HG02588 (cell line): ENCODE measurements at regions not wholly inside any gene's neighbourhood (a gene's known extent, or its start where the extent isn't known, plus 50 kb on each side); places are given as distances from the start of the nearest gene placed in this dataset.

Experiments used
- ATAC-seq: cut with Tn5 transposase; IDR thresholded peaks from one replicate; pipeline ENCODE4 v1.9.1; 2021; ENCODE audit warnings: mild to moderate bottlenecking, moderate library complexity; ENCODE audit not compliant: unreplicated experiment

- no peak for ATAC-seq
Measured at GRCh38 chr10:81008726-81009125, 471.0 kb downstream of the SH2D4B start.

GRCh38 chr10:81009296-81009695, 471.6 kb downstream of the SH2D4B start:
- ATAC-seq = no peak

GRCh38 chr10:81013771-81014170, 476.1 kb downstream of the SH2D4B start:
- ATAC-seq = no peak

- peak; percentile 81 for ATAC-seq
Measured at GRCh38 chr10:81019029-81019890, 481.6 kb downstream of the SH2D4B start.

- peak; percentile 45 for ATAC-seq
Measured at GRCh38 chr10:81021428-81022129, 483.9 kb downstream of the SH2D4B start.

- ATAC-seq = no peak
Measured at GRCh38 chr10:81026591-81026990, 488.9 kb downstream of the SH2D4B start.

GRCh38 chr10:81027223-81027622, 489.5 kb downstream of the SH2D4B start:
- no peak for ATAC-seq

GRCh38 chr10:81027706-81028105, 490.0 kb downstream of the SH2D4B start:
- no peak for ATAC-seq

- peak; percentile 66 for ATAC-seq
Measured at GRCh38 chr10:81031774-81032173, 494.1 kb downstream of the SH2D4B start.

- no peak for ATAC-seq
Measured at GRCh38 chr10:81034383-81034782, 496.7 kb downstream of the SH2D4B start.

GRCh38 chr10:81036257-81036656, 498.6 kb downstream of the SH2D4B start:
- peak; percentile 83 for ATAC-seq

GRCh38 chr10:81040031-81040430, 502.3 kb downstream of the SH2D4B start:
- no peak for ATAC-seq

- no peak for ATAC-seq
Measured at GRCh38 chr10:81040940-81041339, 503.2 kb downstream of the SH2D4B start.

GRCh38 chr10:81042647-81043046, 504.9 kb downstream of the SH2D4B start:
- no peak for ATAC-seq

GRCh38 chr10:81065474-81065873, 527.8 kb downstream of the SH2D4B start:
- ATAC-seq = no peak

- ATAC-seq = no peak
Measured at GRCh38 chr10:81068460-81068859, 530.8 kb downstream of the SH2D4B start.

GRCh38 chr10:81071087-81071796, 533.5 kb downstream of the SH2D4B start:
- ATAC-seq = no peak

- ATAC-seq = no peak
Measured at GRCh38 chr10:81073155-81073554, 535.5 kb downstream of the SH2D4B start.

GRCh38 chr10:81081887-81082620, 544.4 kb downstream of the SH2D4B start:
- no peak for ATAC-seq

GRCh38 chr10:81082621-81083376, 545.1 kb downstream of the SH2D4B start:
- no peak for ATAC-seq
